Loucy (cell line): ENCODE measurements at regions not wholly inside any gene's neighbourhood (a gene's known extent, or its start where the extent isn't known, plus 50 kb on each side); places are given as distances from the start of the nearest gene placed in this dataset.

Experiments
- CTCF ChIP-seq: fragments of 200-600 bp; sonication (generic); conservative IDR thresholded peaks from 2 replicates; pipeline ENCODE4 v1.5.1; 2014; ENCODE audit warnings: mild to moderate bottlenecking, antibody characterized with exemption, low read length
- EZH2phosphoT487 ChIP-seq: fragments of 200-600 bp; IDR thresholded peaks from 2 replicates; pipeline ENCODE4 v1.6.1; 2018; ENCODE audit warnings: antibody characterized with exemption, mild to moderate bottlenecking, moderate library complexity, borderline replicate concordance

- TF ChIP-seq CTCF (peak; percentile 100), EZH2phosphoT487 (no peak)
Measured at GRCh38 chr4:170259631-170260153, 169.9 kb upstream of the AADAT start.
